NT2/D1 (cell line): ENCODE measurements at regions not wholly inside any gene's neighbourhood (a gene's known extent, or its start where the extent isn't known, plus 50 kb on each side); places are given as distances from the start of the nearest gene placed in this dataset.

ENCODE experiments used
- DNase-seq: peaks from one replicate; pipeline ENCODE4 v3.0.0-alpha.2; 2011; ENCODE audit warnings: low read depth, low spot score
- H3K27me3 ChIP-seq: 2 replicates; pipeline ENCODE4 v1.6.0; 2011; ENCODE audit warnings: mild to moderate bottlenecking; ENCODE audit not compliant: insufficient read length, insufficient read depth
- H3K36me3 ChIP-seq: 2 replicates; pipeline ENCODE4 v1.6.1; 2011; ENCODE audit warnings: mild to moderate bottlenecking, low read length, mixed read lengths; ENCODE audit not compliant: insufficient read depth, insufficient read length
- H3K4me1 ChIP-seq: 2 replicates; pipeline ENCODE4 v1.5.1; 2011; ENCODE audit not compliant: insufficient read depth, insufficient read length
- H3K4me3 ChIP-seq: 2 replicates; pipeline ENCODE4 v1.5.1; 2011; ENCODE audit warnings: low read depth; ENCODE audit not compliant: insufficient read length
- H3K9ac ChIP-seq: 2 replicates; pipeline ENCODE4 v1.6.0; 2011; ENCODE audit warnings: low read depth; ENCODE audit not compliant: insufficient read length
- H3K9me3 ChIP-seq: 2 replicates; pipeline ENCODE4 v1.5.1; 2011; ENCODE audit warnings: mild to moderate bottlenecking, low read length; ENCODE audit not compliant: insufficient read depth
- SUZ12 ChIP-seq: IDR thresholded peaks from 2 replicates; pipeline ENCODE4 v1.6.1; 2011; ENCODE audit not compliant: insufficient read length, insufficient read depth; ENCODE audit errors: extremely low read depth
- YY1 ChIP-seq: IDR thresholded peaks from 2 replicates; pipeline ENCODE4 v1.6.1; 2011; ENCODE audit not compliant: insufficient read length, insufficient read depth
- ZNF274 ChIP-seq: IDR thresholded peaks from 2 replicates; pipeline ENCODE4 v1.6.1; 2011; ENCODE audit warnings: mild to moderate bottlenecking, low read depth, low read length

DNA sequence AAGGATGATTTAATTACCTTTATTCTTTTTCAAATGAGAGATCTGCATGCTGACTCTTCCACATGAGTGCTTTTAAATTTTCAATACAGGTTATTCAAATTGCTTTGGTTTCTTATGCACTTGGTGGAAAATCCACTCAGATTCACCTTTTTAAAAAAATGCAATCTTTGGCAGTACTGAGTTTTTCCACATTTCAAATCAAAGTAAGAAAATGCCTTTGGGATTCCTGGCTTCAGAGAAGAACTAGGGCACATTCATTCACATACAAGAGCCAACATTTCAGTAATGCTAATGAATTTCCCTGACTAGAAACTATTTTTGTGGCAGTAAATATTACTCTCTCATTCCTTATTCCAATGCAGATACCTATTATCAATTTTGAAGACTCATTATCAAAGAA is 342.2 kb downstream of the ETNK1 start:
- Histone ChIP-seq H3K27me3 (no peaks in the 10 kb centered on the region), H3K9me3 (no peaks in the 10 kb centered on the region), H3K4me3 (no peak overlapping the region), H3K9ac (no peak overlapping the region), H3K4me1 (no peaks in the 10 kb centered on the region), H3K36me3 (no peaks in the 10 kb centered on the region)
- DNase-seq, result no peak
- TF ChIP-seq YY1, result no peak
- TF ChIP-seq SUZ12, result no peak
- no peak for TF ChIP-seq ZNF274

DNA sequence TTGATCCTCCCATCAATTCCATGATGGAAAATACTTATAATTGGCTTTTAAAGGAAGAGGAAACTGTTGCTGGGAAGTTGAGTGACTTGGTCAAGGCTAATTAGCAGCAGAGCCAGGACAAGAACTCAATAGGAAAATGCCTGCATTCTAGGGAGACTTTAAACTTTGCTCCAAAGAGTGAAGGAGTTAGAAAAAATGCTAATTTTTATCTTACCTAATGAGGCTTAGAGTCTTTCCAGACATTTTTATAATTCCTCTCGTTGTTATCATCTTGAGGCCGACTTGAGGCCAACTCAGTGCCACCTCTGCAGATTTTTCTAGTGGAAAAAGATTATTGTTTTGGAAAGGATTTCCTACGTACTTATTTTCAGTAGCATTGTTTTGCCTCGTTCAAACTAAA is 344.6 kb downstream of the ETNK1 start:
- Histone ChIP-seq H3K9ac (no peak overlapping the region), H3K4me1 (no peaks in the 10 kb centered on the region), H3K9me3 (no peaks in the 10 kb centered on the region), H3K27me3 (no peaks in the 10 kb centered on the region), H3K4me3 (no peak overlapping the region), H3K36me3 (no peaks in the 10 kb centered on the region)
- TF ChIP-seq ZNF274 (no peak), SUZ12 (no peak), YY1 (no peak)
- no peak for DNase-seq

DNA sequence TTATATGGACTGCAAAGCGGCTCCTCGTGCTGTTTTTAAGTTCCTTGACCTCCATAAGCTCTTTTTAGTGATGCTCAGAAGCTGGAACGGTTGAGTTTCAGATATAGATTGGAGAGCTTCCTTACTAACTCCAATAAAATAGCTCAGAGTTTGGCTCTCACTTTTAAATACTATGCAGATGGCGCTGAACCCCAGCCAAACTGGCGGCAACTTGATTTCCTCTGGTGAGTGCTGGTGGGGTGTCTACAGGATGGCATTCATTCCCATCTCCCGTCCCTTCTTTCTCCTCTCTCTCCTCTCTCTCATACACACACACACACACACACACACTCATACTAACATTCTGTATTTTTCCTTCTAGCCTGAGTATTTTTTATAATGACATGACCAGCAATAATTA is 346.3 kb downstream of the ETNK1 start:
- TF ChIP-seq ZNF274 (no peak), SUZ12 (no peak), YY1 (no peak)
- Histone ChIP-seq H3K9ac (no peak overlapping the region), H3K9me3 (no peaks in the 10 kb centered on the region), H3K27me3 (no peaks in the 10 kb centered on the region), H3K4me3 (no peak overlapping the region), H3K4me1 (no peaks in the 10 kb centered on the region), H3K36me3 (no peaks in the 10 kb centered on the region)
- DNase-seq, result no peak

DNA sequence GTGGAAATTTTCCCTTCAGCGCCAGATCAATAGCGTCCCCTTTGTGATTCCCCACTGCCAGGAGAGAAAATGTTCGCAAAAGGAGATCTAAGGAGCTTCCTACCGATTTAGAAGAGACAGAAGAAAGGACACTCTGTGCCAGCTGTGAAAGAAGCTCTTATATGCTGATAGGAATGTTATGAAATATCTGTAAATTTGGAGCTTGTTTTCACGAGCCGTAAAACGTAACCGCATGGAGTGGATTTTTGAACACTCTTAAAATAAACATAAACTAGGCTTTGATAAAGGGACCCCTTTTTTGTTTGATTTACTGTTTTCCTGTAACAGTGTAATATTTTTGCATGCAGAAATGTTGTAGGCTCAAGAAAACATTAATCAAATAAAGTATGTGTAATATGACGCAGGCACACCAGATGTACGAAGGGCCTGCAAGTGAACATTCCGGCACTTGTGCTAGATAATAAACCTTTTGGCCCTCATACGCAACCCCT is 346.8 kb downstream of the ETNK1 start:
- H3K27me3 ChIP-seq, result no peaks in the 10 kb centered on the region
- no peak for DNase-seq
- H3K36me3 ChIP-seq, result no peaks in the 10 kb centered on the region
- H3K9ac ChIP-seq, result no peak overlapping the region
- no peak overlapping the region for H3K4me3 ChIP-seq
- no peaks in the 10 kb centered on the region for H3K9me3 ChIP-seq
- no peaks in the 10 kb centered on the region for H3K4me1 ChIP-seq
- TF ChIP-seq ZNF274, result no peak
- TF ChIP-seq SUZ12, result no peak
- no peak for TF ChIP-seq YY1

DNA sequence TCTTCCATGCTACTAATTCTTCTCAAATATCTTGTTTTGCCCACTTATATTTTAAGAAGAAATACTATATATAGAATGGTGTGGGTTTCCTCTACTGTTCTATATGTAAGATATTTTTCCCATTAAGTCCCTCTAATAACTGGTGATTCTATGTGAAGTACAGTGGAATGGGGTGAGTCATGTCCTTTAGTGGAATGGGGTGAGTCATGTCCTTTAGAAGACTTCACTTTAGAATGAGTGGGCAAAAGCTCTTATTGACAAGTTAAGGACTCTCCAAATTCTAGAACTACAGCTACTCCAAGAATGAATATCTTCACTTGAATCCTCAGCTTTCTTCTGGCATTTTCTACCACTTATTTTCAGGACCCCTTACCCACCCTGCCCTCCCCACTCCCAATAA is 349.9 kb downstream of the ETNK1 start:
- TF ChIP-seq SUZ12, result no peak
- TF ChIP-seq YY1, result no peak
- TF ChIP-seq ZNF274, result no peak
- Histone ChIP-seq H3K9ac (no peak overlapping the region), H3K9me3 (no peaks in the 10 kb centered on the region), H3K4me3 (no peak overlapping the region), H3K4me1 (no peaks in the 10 kb centered on the region), H3K27me3 (no peaks in the 10 kb centered on the region), H3K36me3 (no peaks in the 10 kb centered on the region)
- no peak for DNase-seq

DNA sequence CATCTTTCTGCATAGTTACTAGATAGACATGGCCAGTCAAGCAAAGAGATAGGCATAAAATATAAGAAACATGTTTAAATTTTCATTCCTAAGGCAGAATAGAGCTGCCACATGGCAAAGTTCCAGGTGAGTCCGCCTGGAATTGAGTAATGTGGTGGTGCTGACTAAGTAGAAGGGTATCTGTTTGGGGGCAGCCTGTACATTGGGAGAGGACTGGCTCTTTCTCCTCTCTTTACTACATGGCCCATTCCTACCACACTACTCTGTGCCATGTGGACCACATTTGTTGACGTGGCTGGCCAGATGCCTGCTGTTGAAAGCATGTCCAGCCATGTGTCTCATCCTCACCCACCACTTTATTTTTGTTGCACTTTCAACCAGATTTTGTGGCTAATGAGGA is 354.0 kb downstream of the ETNK1 start:
- no peaks in the 10 kb centered on the region for H3K4me1 ChIP-seq
- DNase-seq, result no peak
- H3K9me3 ChIP-seq, result no peaks in the 10 kb centered on the region
- no peak overlapping the region for H3K4me3 ChIP-seq
- H3K36me3 ChIP-seq, result no peaks in the 10 kb centered on the region
- TF ChIP-seq YY1 (no peak), ZNF274 (no peak), SUZ12 (no peak)
- H3K27me3 ChIP-seq, result no peaks in the 10 kb centered on the region
- no peak overlapping the region for H3K9ac ChIP-seq

DNA sequence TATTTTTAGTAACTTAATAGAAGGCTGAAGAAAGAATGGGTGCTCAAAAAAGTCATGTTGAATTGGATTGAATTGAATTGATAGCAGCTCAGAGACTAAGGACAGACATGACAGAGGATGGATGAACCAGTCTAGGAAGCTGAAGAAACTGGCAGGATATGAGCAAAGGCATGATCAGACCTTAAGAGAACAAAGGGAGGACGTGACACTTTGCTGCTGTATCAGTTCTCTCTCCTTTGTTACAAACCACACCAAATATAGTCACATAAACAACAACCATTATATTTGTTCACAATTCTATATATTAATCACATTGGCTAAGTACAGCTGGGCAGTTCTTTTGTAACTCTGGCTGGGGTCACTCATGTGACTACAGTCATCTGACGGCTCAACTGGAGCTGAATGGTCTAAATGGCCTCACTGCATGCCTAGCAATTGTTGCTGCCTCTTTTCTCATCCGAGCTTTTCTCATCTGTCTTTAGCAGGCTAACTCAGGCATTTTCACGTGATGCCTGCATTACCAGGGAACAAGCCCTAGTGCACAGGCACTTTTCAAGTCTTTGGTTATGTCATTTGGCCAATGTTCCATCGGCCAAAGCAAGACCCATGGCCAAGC is 355.0 kb downstream of the ETNK1 start:
- no peaks in the 10 kb centered on the region for H3K36me3 ChIP-seq
- H3K9me3 ChIP-seq, result no peaks in the 10 kb centered on the region
- H3K4me1 ChIP-seq, result no peaks in the 10 kb centered on the region
- H3K27me3 ChIP-seq, result no peaks in the 10 kb centered on the region
- H3K9ac ChIP-seq, result no peak overlapping the region
- no peak overlapping the region for H3K4me3 ChIP-seq
- TF ChIP-seq YY1 (no peak), SUZ12 (no peak), ZNF274 (no peak)
- DNase-seq, result no peak
